Body of pancreas (tissue), 4 donors: ENCODE measurements at regions not wholly inside any gene's neighbourhood (a gene's known extent, or its start where the extent isn't known, plus 50 kb on each side); places are given as distances from the start of the nearest gene placed in this dataset.

Experiments used
- ATAC-seq: fragments of 150-250 bp; one replicate; pipeline ENCODE4 v1.9.1; 2016
- DNase-seq, 4 donors: peaks; one replicate each; pipeline ENCODE4 v3.0.0-alpha.2; 2019
- H3K27ac ChIP-seq, 4 donors: fragments of 200-600 bp; sonication (generic); 1 replicate in 3 of 4; 2 replicates in 1 of 4; pipeline versions ENCODE4 v1.5.1 to v1.6.1; 2016 to 2019; ENCODE audit warnings: mild to moderate bottlenecking in 1 of 4, mixed read lengths in 1 of 4, moderate library complexity in 1 of 4
- H3K27me3 ChIP-seq, 2 donors: fragments of 200-600 bp; sonication (generic); one replicate each; pipeline ENCODE4 v1.6.0; 2016; ENCODE audit warnings: mild to moderate bottlenecking in 1 of 2
- H3K36me3 ChIP-seq, 2 donors: fragments of 200-600 bp; sonication (generic); replicated peaks in 1 of 2; 2 replicates each; pipeline ENCODE4 v1.5.1; 2016; ENCODE audit warnings: low read depth in 2 of 2; ENCODE audit not compliant: insufficient read depth in 1 of 2
- H3K4me1 ChIP-seq: fragments of 200-600 bp; sonication (generic); one replicate; pipeline ENCODE4 v1.6.0; 2016
- H3K4me3 ChIP-seq, 2 donors: fragments of 200-600 bp; sonication (generic); 1 replicate in 1 of 2; 2 replicates in 1 of 2; pipeline ENCODE4 v1.5.1; 2016 to 2019
- H3K9me3 ChIP-seq, 3 donors: fragments of 200-600 bp; sonication (generic); 1 replicate in 2 of 3; 2 replicates in 1 of 3; pipeline ENCODE4 v1.5.1; 2016
- POLR2A ChIP-seq, 3 donors: fragments of 450-650 bp; IDR thresholded peaks; one replicate each; pipeline ENCODE4 v1.6.1; 2016; ENCODE audit warnings: antibody characterized with exemption in 3 of 3, mild to moderate bottlenecking in 2 of 3
- WGBS, 2 donors: methylation state at CpG; one replicate each; pipeline ENCODE4 v1.1.5; 2017; 5-methylcytosine and 5-hydroxymethylcytosine counted together
- intact Hi-C: fragments of 100-400 bp; cut with DNase I; formaldehyde crosslinking; loops from one replicate; pipeline ENCODE4 v1.15.1; 2023
- TF ChIP-seq, protein P1 (sequence below), 7 experiments: fragments of 450-650 bp in 4 of 7; fragments of 200-600 bp in 3 of 7; sonication (generic) in 3 of 7; IDR thresholded peaks; one replicate each; pipeline ENCODE4 v1.5.1; 2016 to 2019; ENCODE audit warnings: antibody characterized with exemption in 7 of 7

DNA sequence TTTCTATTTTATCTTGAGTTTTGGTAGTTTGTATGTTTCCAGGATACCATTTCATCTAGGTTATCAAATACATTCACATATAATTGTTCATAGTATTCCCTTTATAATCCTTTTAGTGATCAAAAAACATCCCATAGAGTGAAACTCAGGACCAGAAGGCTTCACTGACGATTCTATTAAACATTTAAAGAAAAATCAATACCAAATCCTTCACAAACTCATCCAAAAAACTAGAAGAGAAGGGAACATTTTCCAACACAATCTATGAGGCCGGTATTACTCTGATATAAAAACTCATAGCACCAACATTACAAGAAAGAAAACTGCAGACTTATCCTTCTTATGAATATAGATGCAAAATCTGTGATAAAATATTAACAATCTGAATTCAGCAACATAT is 203.4 kb downstream of the ANKRD50 start:
- H3K9me3 ChIP-seq: no peaks in the 10 kb centered on the region
- no peak overlapping the region for H3K27ac ChIP-seq
- no peaks in the 10 kb centered on the region for H3K27me3 ChIP-seq
- H3K4me1 ChIP-seq: no peaks in the 10 kb centered on the region
- intact Hi-C loops: no loop called here
- DNase-seq (no peak), ATAC-seq (no peak)
- TF ChIP-seq, protein P1, sequence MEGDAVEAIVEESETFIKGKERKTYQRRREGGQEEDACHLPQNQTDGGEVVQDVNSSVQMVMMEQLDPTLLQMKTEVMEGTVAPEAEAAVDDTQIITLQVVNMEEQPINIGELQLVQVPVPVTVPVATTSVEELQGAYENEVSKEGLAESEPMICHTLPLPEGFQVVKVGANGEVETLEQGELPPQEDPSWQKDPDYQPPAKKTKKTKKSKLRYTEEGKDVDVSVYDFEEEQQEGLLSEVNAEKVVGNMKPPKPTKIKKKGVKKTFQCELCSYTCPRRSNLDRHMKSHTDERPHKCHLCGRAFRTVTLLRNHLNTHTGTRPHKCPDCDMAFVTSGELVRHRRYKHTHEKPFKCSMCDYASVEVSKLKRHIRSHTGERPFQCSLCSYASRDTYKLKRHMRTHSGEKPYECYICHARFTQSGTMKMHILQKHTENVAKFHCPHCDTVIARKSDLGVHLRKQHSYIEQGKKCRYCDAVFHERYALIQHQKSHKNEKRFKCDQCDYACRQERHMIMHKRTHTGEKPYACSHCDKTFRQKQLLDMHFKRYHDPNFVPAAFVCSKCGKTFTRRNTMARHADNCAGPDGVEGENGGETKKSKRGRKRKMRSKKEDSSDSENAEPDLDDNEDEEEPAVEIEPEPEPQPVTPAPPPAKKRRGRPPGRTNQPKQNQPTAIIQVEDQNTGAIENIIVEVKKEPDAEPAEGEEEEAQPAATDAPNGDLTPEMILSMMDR (IDR thresholded peaks at IDR 0.05): no peak
- no peak for TF ChIP-seq POLR2A (IDR thresholded peaks at IDR 0.05)
- H3K36me3 ChIP-seq: no peaks in the 10 kb centered on the region
- 24 to 37% methylated on average over 2 of the region's 2 CpGs for WGBS, 2 donors
- H3K4me3 ChIP-seq: no peak overlapping the region

DNA sequence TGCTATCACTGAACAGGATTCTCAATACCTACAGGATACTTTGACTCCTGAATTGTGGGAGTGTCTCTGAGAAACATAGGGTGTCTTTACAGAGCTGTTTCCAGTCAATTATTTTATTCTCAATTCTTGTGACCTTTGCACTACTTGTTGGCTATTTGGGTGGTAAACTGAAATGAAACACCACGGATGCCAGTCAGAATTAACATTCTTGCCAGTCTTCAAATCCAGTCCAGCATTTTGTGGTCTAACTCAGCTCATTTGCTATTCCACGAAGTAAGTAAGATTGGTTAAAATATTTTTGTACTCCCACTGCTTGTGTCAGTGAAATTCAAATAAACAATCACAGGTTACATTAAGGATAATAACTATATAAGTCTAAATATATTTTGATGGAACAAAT is 197.9 kb downstream of the ANKRD50 start:
- no peak overlapping the region for H3K27ac ChIP-seq
- no peaks in the 10 kb centered on the region for H3K4me1 ChIP-seq
- no peak overlapping the region for H3K4me3 ChIP-seq
- no peak for TF ChIP-seq POLR2A (IDR thresholded peaks at IDR 0.05)
- TF ChIP-seq, protein P1 (IDR thresholded peaks at IDR 0.05): no peak
- no peaks in the 10 kb centered on the region for H3K27me3 ChIP-seq
- ATAC-seq (no peak), DNase-seq (no peak)
- H3K36me3 ChIP-seq: no peaks in the 10 kb centered on the region
- WGBS, 2 donors: 66 to 73% methylated on average over 2 of the region's 2 CpGs
- no peaks in the 10 kb centered on the region for H3K9me3 ChIP-seq
- intact Hi-C loops: no loop called here

DNA sequence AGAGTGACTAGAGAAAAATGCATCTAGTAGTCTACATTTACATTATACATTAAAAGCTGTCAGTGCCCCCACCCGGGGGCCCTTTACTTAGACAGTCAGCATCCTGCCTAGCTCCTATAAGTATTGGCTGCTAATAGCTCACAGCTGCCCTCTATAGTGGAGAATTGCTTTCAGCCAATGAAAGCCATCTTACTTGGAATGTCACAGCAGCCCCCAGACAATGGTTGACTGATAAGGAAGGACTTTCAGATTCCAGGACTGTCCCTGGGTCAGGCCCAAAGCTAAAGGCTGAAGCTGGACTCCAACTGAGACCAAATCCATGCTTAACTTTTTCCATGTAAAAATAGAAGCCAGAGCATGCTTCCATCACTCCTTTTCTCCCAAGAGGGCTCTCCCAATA is 196.9 kb downstream of the ANKRD50 start:
- H3K9me3 ChIP-seq: no peaks in the 10 kb centered on the region
- ATAC-seq: no peak
- no peak overlapping the region for H3K4me3 ChIP-seq
- H3K4me1 ChIP-seq: no peaks in the 10 kb centered on the region
- intact Hi-C loops: no loop called here
- no peak overlapping the region for H3K27ac ChIP-seq
- no peak for DNase-seq
- no peaks in the 10 kb centered on the region for H3K27me3 ChIP-seq
- TF ChIP-seq, protein P1 (IDR thresholded peaks at IDR 0.05): no peak
- no peak for TF ChIP-seq POLR2A (IDR thresholded peaks at IDR 0.05)
- no peaks in the 10 kb centered on the region for H3K36me3 ChIP-seq
- WGBS, 2 donors: 61 to 82% methylated on average over 1 of the region's 1 CpG

DNA sequence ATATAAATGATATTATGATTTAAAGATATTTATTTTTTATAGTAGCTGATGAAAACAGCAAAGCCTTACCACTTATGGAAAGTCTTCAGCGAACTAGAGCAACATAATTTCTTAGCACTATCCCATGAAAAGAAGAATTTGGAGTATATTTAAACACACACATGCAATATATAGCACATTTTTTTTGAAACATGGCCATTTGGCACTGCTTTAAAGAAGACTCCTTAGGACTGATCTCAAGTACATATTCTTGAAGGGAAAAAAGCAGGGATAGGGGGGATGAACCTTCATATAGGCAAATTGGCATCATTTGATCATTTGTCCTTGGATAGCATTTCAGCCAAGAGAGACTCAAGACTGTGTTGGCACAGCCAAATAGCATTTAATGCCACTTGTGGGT is 193.3 kb downstream of the ANKRD50 start:
- Histone ChIP-seq H3K27me3 (no peaks in the 10 kb centered on the region), H3K4me3 (no peak overlapping the region), H3K9me3 (no peaks in the 10 kb centered on the region), H3K4me1 (no peaks in the 10 kb centered on the region), H3K36me3 (no peaks in the 10 kb centered on the region), H3K27ac (no peak overlapping the region)
- intact Hi-C loops: no loop called here
- WGBS, 2 donors: 92 to 94% methylated on average over 1 of the region's 1 CpG
- ATAC-seq (no peak), DNase-seq (no peak)
- TF ChIP-seq POLR2A (IDR thresholded peaks at IDR 0.05): no peak
- TF ChIP-seq, protein P1 (IDR thresholded peaks at IDR 0.05): no peak

DNA sequence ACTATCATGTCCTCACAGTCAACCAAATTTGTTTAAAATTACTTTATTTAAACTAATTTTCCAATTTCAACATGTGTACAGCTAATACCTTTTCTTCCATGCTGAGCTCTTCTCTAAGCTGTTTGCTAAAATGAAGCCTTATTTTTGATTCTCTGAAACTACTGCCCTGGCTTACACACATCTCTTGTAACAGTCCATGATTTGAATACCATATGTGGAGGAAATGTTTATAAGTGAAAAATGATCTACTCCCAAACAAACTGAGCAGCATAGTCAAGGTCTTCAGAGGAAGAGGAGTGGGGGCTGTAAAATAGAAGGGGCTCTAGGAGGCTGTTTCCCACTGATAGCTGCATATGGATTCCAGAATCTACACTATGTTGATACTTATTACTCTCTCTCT is 188.7 kb downstream of the ANKRD50 start:
- no peak overlapping the region for H3K4me3 ChIP-seq
- no peak for DNase-seq
- ATAC-seq: no peak
- no peak overlapping the region for H3K27ac ChIP-seq
- H3K4me1 ChIP-seq: no peaks in the 10 kb centered on the region
- no peaks in the 10 kb centered on the region for H3K36me3 ChIP-seq
- no peaks in the 10 kb centered on the region for H3K27me3 ChIP-seq
- TF ChIP-seq, protein P1 (IDR thresholded peaks at IDR 0.05): no peak
- no peak for TF ChIP-seq POLR2A (IDR thresholded peaks at IDR 0.05)
- no peaks in the 10 kb centered on the region for H3K9me3 ChIP-seq
- intact Hi-C loops: no loop called here
